ENCODE measurements at regions not wholly inside any gene's neighbourhood (a gene's known extent, or its start where the extent isn't known, plus 50 kb on each side); places are given as distances from the start of the nearest gene placed in this dataset.

DNA sequence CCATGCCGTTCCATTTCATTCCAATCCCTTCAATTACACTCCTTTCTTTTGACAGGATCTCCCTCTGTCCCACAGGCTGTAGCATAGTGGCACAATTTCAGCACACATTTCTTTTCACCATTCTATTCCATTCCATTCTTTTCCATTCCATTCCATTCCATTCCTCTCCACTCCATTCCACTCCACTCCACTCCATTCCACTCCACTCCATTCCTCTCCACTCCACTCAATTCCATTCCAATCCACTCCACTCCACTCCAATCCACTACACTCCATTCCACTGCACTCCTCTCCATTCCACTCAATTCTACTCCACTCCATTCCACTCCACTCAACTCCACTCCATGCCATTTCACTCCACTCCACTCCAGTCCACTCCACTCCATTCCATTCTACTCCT, 1495.1 kb downstream of the TSPY10 start:
- ChIA-PET CTCF (no interaction called here), POLR2A (no interaction called here)
- H3K9me3 ChIP-seq (ENCODE audit: control insufficient read depth, insufficient read depth, low read length), result peaks cover 51% of the 10 kb centered on the region
- TF ChIP-seq, protein P1, sequence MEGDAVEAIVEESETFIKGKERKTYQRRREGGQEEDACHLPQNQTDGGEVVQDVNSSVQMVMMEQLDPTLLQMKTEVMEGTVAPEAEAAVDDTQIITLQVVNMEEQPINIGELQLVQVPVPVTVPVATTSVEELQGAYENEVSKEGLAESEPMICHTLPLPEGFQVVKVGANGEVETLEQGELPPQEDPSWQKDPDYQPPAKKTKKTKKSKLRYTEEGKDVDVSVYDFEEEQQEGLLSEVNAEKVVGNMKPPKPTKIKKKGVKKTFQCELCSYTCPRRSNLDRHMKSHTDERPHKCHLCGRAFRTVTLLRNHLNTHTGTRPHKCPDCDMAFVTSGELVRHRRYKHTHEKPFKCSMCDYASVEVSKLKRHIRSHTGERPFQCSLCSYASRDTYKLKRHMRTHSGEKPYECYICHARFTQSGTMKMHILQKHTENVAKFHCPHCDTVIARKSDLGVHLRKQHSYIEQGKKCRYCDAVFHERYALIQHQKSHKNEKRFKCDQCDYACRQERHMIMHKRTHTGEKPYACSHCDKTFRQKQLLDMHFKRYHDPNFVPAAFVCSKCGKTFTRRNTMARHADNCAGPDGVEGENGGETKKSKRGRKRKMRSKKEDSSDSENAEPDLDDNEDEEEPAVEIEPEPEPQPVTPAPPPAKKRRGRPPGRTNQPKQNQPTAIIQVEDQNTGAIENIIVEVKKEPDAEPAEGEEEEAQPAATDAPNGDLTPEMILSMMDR (IDR thresholded peaks at IDR 0.05; ENCODE audit: low read depth, low read length), result no peak
- no peak for DNase-seq (ENCODE audit: low read depth, low spot score)
- H3K4me3 ChIP-seq (ENCODE audit: low read depth, low read length), result no peak overlapping the region
- H3K27ac ChIP-seq (ENCODE audit: low read depth, low read length), result no peak overlapping the region
- H3K27me3 ChIP-seq (ENCODE audit: control insufficient read depth, insufficient read depth, low read length), result no peaks in the 10 kb centered on the region

DNA sequence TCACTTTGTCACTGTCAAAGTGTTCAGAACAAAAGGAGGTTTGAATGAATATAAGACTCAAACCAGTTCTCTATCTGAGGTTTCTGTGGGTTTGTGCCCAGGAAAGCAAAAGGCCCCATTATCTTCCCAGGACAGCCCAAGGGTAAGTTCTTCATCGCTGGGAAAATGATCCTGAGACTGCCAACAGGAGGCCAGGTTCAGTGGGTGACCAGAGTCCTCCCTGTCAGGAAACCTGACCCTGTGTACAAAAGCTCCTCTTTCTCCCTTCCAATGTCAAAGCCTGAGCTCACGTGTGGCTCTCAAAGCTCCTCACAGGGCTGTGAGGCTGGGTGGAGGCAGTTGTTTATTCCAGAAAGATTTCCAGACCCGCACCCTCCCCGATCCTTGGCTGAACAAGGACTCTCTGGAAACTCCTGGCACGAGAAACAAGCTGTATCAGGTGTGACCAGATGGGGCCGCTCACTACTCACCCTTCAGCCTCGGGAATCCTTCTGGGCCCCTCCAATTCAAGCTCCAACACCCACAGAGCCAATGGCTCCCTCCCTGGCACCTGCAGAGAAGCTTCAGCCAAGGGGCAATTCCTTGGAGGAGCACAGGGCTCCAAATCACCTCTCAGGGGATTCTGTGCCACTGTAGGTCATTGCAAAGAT, 1516.7 kb downstream of the TSPY10 start:
- CTCF ChIA-PET, result no interaction called here
- POLR2A ChIA-PET, result no interaction called here
- Histone ChIP-seq H3K27ac (ENCODE audit: low read depth, low read length) (no peak overlapping the region), H3K4me3 (ENCODE audit: low read depth, low read length) (no peak overlapping the region), H3K27me3 (ENCODE audit: control insufficient read depth, insufficient read depth, low read length) (no peaks in the 10 kb centered on the region), H3K9me3 (ENCODE audit: control insufficient read depth, insufficient read depth, low read length) (peaks cover 12% of the 10 kb centered on the region)
- DNase-seq (ENCODE audit: low read depth, low spot score), result no peak
- TF ChIP-seq, protein P1 (IDR thresholded peaks at IDR 0.05; ENCODE audit: low read depth, low read length), result no peak

DNA sequence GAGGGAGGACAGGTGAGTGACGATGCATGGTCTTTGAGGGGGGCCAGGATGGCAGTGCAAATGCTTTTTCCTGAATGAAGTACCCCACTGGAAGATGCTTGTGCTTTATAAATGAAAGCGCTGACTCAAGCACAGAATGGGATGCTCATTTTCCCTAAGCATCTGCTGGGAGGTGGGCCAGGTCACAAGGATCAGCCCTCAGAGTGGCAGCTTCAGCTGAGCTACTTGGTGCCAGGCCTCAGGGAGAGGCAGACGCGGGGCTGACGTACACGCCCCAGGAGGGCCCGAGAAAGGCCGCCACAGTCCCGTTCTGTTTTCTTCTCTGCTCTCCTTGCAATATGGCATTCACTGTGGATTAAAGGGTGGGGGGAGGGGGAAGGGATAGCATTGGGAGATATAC, 1535.8 kb downstream of the TSPY10 start:
- H3K4me3 ChIP-seq (ENCODE audit: low read depth, low read length), result no peak overlapping the region
- POLR2A ChIA-PET, result no interaction called here
- peaks cover 13% of the 10 kb centered on the region for H3K9me3 ChIP-seq (ENCODE audit: control insufficient read depth, insufficient read depth, low read length)
- no peak overlapping the region for H3K27ac ChIP-seq (ENCODE audit: low read depth, low read length)
- no peak for DNase-seq (ENCODE audit: low read depth, low spot score)
- H3K27me3 ChIP-seq (ENCODE audit: control insufficient read depth, insufficient read depth, low read length), result no peaks in the 10 kb centered on the region
- TF ChIP-seq, protein P1 (IDR thresholded peaks at IDR 0.05; ENCODE audit: low read depth, low read length), result no peak
- CTCF ChIA-PET, result no interaction called here

DNA sequence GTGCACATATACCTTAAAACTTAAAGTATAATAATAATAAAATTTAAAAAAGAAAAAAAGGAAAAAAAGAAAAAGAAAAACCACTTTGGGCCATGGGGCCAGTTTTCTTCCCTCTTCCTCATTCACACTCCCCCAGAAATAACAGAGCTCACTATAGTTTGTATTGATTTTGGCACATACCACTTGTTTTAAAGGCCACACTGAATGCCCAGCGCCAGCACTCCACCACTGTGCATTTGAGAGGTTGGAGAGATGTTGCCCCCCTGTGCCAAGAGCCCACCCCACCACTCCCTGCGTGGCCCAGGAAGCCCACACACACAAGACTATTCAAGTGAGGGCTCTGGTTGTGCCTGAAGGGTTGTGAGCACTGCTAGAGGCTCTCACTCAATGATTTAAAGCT, 1536.3 kb downstream of the TSPY10 start:
- Histone ChIP-seq H3K4me3 (ENCODE audit: low read depth, low read length) (no peak overlapping the region), H3K9me3 (ENCODE audit: control insufficient read depth, insufficient read depth, low read length) (peaks cover 18% of the 10 kb centered on the region), H3K27ac (ENCODE audit: low read depth, low read length) (no peak overlapping the region), H3K27me3 (ENCODE audit: control insufficient read depth, insufficient read depth, low read length) (no peaks in the 10 kb centered on the region)
- CTCF ChIA-PET, result no interaction called here
- TF ChIP-seq, protein P1 (IDR thresholded peaks at IDR 0.05; ENCODE audit: low read depth, low read length), result no peak
- DNase-seq (ENCODE audit: low read depth, low spot score), result no peak
- POLR2A ChIA-PET, result no interaction called here

DNA sequence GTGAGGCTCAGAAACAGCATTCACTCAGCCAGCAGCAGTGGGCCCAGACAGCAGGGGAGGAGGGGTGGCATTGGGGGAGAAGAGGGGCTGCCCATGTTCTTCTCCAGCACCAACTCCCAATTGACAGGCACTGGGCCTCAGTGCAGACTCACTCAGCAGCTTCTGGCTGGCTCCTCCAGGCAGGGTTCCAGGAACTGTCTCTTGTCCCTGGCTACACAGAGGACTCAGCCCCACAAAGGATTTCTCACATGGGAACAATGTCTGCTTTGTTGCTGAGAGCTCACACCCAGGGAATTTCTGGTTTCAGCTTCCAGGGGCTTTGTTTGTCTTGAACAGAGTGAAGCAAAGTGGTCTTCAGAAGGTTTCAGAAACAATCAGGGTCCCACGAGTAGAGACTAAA, 1536.7 kb downstream of the TSPY10 start:
- Histone ChIP-seq H3K9me3 (ENCODE audit: control insufficient read depth, insufficient read depth, low read length) (peaks cover 22% of the 10 kb centered on the region), H3K27ac (ENCODE audit: low read depth, low read length) (no peak overlapping the region), H3K4me3 (ENCODE audit: low read depth, low read length) (no peak overlapping the region), H3K27me3 (ENCODE audit: control insufficient read depth, insufficient read depth, low read length) (no peaks in the 10 kb centered on the region)
- CTCF ChIA-PET, result no interaction called here
- POLR2A ChIA-PET, result no interaction called here
- DNase-seq (ENCODE audit: low read depth, low spot score), result no peak
- TF ChIP-seq, protein P1 (IDR thresholded peaks at IDR 0.05; ENCODE audit: low read depth, low read length), result no peak

Measured in AG04450 (cell line).